Duodenal mucosa (tissue), 2 donors: ENCODE measurements at regions not wholly inside any gene's neighbourhood (a gene's known extent, or its start where the extent isn't known, plus 50 kb on each side); places are given as distances from the start of the nearest gene placed in this dataset.

ENCODE experiments used
- H3K27ac ChIP-seq: one replicate; pipeline ENCODE4 v1.7.0; 2013; ENCODE audit warnings: low read depth, low read length
- H3K27me3 ChIP-seq, 2 donors: one replicate each; pipeline ENCODE4 v1.7.0; 2013; ENCODE audit warnings: low read length in 2 of 2, control low read depth in 1 of 2; ENCODE audit not compliant: insufficient read depth in 2 of 2, control insufficient read depth in 1 of 2
- H3K36me3 ChIP-seq, 2 donors: one replicate each; pipeline ENCODE4 v1.7.0; 2013; ENCODE audit warnings: low read length in 2 of 2, control low read depth in 1 of 2; ENCODE audit not compliant: insufficient read depth in 2 of 2, control insufficient read depth in 1 of 2
- H3K4me1 ChIP-seq, 2 donors: one replicate each; pipeline ENCODE4 v1.7.0; 2013; ENCODE audit warnings: low read length in 2 of 2, control low read depth in 1 of 2; ENCODE audit not compliant: insufficient read depth in 2 of 2, control insufficient read depth in 1 of 2
- H3K4me3 ChIP-seq, 2 donors: one replicate each; pipeline ENCODE4 v1.7.0; 2013; ENCODE audit warnings: low read length in 2 of 2, low read depth in 1 of 2
- H3K9ac ChIP-seq, 2 donors: one replicate each; pipeline ENCODE4 v1.7.0; 2013; ENCODE audit warnings: low read length in 2 of 2, low read depth in 1 of 2
- H3K9me3 ChIP-seq, 2 donors: one replicate each; pipeline ENCODE4 v1.7.0; 2013; ENCODE audit warnings: low read length in 2 of 2, control low read depth in 1 of 2; ENCODE audit not compliant: control insufficient read depth in 1 of 2

- Histone ChIP-seq H3K27me3 (no peaks in the 10 kb centered on the region), H3K9me3 (no peaks in the 10 kb centered on the region), H3K27ac (no peak overlapping the region), H3K36me3 (no peaks in the 10 kb centered on the region), H3K4me1 (no peaks in the 10 kb centered on the region), H3K9ac (no peak overlapping the region), H3K4me3 (no peak overlapping the region)
Observed at GRCh38 chr3:147956615-147957014, 547.5 kb downstream of the ZIC1 start.

- Histone ChIP-seq H3K4me1 (no peaks in the 10 kb centered on the region), H3K9ac (no peak overlapping the region), H3K27ac (no peak overlapping the region), H3K4me3 (no peak overlapping the region), H3K36me3 (no peaks in the 10 kb centered on the region), H3K27me3 (no peaks in the 10 kb centered on the region), H3K9me3 (no peaks in the 10 kb centered on the region)
Observed at GRCh38 chr3:147958754-147959153, 549.6 kb downstream of the ZIC1 start.

GRCh38 chr3:147960786-147961185 is 551.6 kb downstream of the ZIC1 start:
- H3K27me3 ChIP-seq, result no peaks in the 10 kb centered on the region
- H3K4me3 ChIP-seq, result no peak overlapping the region
- no peaks in the 10 kb centered on the region for H3K4me1 ChIP-seq
- no peaks in the 10 kb centered on the region for H3K36me3 ChIP-seq
- no peak overlapping the region for H3K27ac ChIP-seq
- no peak overlapping the region for H3K9ac ChIP-seq
- no peaks in the 10 kb centered on the region for H3K9me3 ChIP-seq

- Histone ChIP-seq H3K4me3 (no peak overlapping the region), H3K27me3 (no peaks in the 10 kb centered on the region), H3K9ac (no peak overlapping the region), H3K9me3 (no peaks in the 10 kb centered on the region), H3K4me1 (no peaks in the 10 kb centered on the region), H3K27ac (no peak overlapping the region), H3K36me3 (no peaks in the 10 kb centered on the region)
Observed at GRCh38 chr3:147962408-147963164, 553.4 kb downstream of the ZIC1 start.

- Histone ChIP-seq H3K36me3 (no peaks in the 10 kb centered on the region), H3K4me3 (no peak overlapping the region), H3K4me1 (no peaks in the 10 kb centered on the region), H3K27me3 (no peaks in the 10 kb centered on the region), H3K9ac (no peak overlapping the region), H3K27ac (no peak overlapping the region), H3K9me3 (no peaks in the 10 kb centered on the region)
Observed at GRCh38 chr3:147963711-147964110, 554.5 kb downstream of the ZIC1 start.

- H3K4me3 ChIP-seq, result no peak overlapping the region
- no peak overlapping the region for H3K27ac ChIP-seq
- no peak overlapping the region for H3K9ac ChIP-seq
- H3K36me3 ChIP-seq, result no peaks in the 10 kb centered on the region
- H3K9me3 ChIP-seq, result no peaks in the 10 kb centered on the region
- H3K4me1 ChIP-seq, result no peaks in the 10 kb centered on the region
- H3K27me3 ChIP-seq, result no peaks in the 10 kb centered on the region
Observed at GRCh38 chr3:147975165-147975564, 566.0 kb downstream of the ZIC1 start.

GRCh38 chr3:147977001-147977400 is 567.8 kb downstream of the ZIC1 start:
- Histone ChIP-seq H3K4me1 (no peaks in the 10 kb centered on the region), H3K4me3 (no peak overlapping the region), H3K9me3 (no peaks in the 10 kb centered on the region), H3K36me3 (no peaks in the 10 kb centered on the region), H3K9ac (no peak overlapping the region), H3K27ac (no peak overlapping the region), H3K27me3 (no peaks in the 10 kb centered on the region)

- no peak overlapping the region for H3K4me3 ChIP-seq
- H3K27ac ChIP-seq, result no peak overlapping the region
Observed at GRCh38 chr3:147987549-147987948, 578.4 kb downstream of the ZIC1 start.

GRCh38 chr3:147989344-147989743 is 580.2 kb downstream of the ZIC1 start:
- H3K27ac ChIP-seq, result no peak overlapping the region
- H3K36me3 ChIP-seq, result no peaks in the 10 kb centered on the region
- H3K4me1 ChIP-seq, result no peaks in the 10 kb centered on the region
- H3K27me3 ChIP-seq, result no peaks in the 10 kb centered on the region
- H3K9ac ChIP-seq, result no peak overlapping the region
- H3K9me3 ChIP-seq, result no peaks in the 10 kb centered on the region
- H3K4me3 ChIP-seq, result no peak overlapping the region

More at GRCh38 chr3:147987549-147987948, 578.4 kb downstream of the ZIC1 start:
- Histone ChIP-seq H3K9me3 (no peaks in the 10 kb centered on the region), H3K9ac (no peak overlapping the region), H3K4me1 (no peaks in the 10 kb centered on the region), H3K36me3 (no peaks in the 10 kb centered on the region), H3K27me3 (no peaks in the 10 kb centered on the region)

- Histone ChIP-seq H3K4me1 (no peaks in the 10 kb centered on the region), H3K27me3 (no peaks in the 10 kb centered on the region), H3K36me3 (no peaks in the 10 kb centered on the region), H3K9me3 (no peaks in the 10 kb centered on the region), H3K27ac (no peak overlapping the region), H3K4me3 (no peak overlapping the region), H3K9ac (no peak overlapping the region)
Observed at GRCh38 chr3:148002705-148003205, 593.6 kb downstream of the ZIC1 start.
